NOMO-1 (cell line): ENCODE measurements at regions not wholly inside any gene's neighbourhood (a gene's known extent, or its start where the extent isn't known, plus 50 kb on each side); places are given as distances from the start of the nearest gene placed in this dataset.
"Not testable (repeated sequence)": the region's sequence is repeated elsewhere in the genome, so short reads cannot be mapped to it uniquely, and the experiment has no call there.

ENCODE experiments used
- DNase-seq, 2 experiments: peaks; one replicate each; lab custom pipeline; 2025; ENCODE audit not compliant: unreplicated experiment in 2 of 2; lab: John Stamatoyannopoulos, UW

DNA sequence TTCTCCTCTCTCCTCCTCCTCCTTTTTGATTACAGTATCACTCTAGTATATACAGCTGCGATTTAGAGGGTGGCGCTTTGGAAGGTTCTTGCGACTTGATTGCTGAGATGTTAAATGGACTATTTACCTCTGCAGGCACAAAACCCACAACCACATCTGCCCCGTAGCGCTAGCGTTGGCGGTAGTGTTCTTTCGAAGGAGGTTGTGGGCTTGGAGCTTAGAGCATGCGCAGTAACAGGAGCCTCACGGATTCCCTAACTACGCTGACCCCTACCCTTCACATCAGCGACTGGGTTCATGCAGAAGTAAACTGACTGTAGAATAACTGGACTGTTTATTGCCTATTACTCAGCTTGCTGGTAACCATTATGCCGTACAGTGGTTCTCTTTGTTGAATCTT, 58.0 kb downstream of the CGGBP1 start:
- DNase-seq = no peak

- peak; percentile 50 to 83 for DNase-seq
Measured at GRCh38 chr3:87997966-87998365, 60.8 kb downstream of the CGGBP1 start.

DNA sequence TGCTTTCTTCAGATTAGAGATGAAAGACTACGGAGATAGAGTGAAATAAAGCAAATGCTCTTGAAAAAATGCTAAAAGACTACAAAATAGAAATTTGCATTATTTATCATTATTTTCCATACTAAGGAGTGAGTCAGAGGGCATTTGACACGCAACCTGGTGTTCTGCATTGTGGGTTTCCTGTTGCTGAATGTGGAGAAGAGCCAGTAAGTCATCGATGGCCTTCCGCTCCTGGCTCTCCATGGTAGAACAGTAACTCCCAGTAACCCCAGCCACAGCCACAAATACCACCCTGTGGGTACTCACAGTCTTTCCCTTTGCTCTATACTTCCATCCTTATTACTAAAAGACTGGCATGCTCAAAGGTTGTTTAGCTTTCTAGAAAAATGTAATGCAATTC, 61.5 kb downstream of the CGGBP1 start:
- DNase-seq = peak; percentile 49 to 87

- peak; percentile 20 to 91 for DNase-seq
Measured at GRCh38 chr3:87996882-87997281, 61.9 kb downstream of the CGGBP1 start.

- DNase-seq = no peak
Measured at GRCh38 chr3:87993566-87993965, 65.2 kb downstream of the CGGBP1 start.

- DNase-seq = no peak
Measured at GRCh38 chr3:87987952-87988351, 70.9 kb downstream of the CGGBP1 start.

- DNase-seq = peak in 1 of 2 experiments; percentile 7
Measured at GRCh38 chr3:87982421-87982820, 76.4 kb downstream of the CGGBP1 start.

DNA sequence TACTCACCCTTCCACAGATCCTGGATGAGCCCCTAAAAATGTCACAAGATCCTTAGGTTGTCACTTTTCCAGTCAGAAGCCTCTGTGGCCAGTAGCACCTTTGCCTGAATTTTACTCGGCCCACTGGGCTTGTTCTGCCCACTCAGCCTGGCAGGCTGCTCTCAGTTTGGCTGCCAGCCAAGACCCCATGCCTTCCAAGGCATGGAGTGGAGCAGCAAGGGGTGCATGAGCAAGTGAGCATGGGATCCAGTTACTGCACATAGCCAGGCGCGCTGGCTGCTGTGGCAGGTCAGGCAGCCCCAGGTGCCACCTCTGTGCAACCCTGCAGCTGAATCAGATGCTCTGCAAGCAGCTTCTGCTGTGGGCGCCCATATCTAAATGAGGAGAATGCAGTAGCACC, 79.3 kb downstream of the CGGBP1 start:
- DNase-seq = no peak

- DNase-seq = no peak
Measured at GRCh38 chr3:87977765-87978164, 81.0 kb downstream of the CGGBP1 start.

DNA sequence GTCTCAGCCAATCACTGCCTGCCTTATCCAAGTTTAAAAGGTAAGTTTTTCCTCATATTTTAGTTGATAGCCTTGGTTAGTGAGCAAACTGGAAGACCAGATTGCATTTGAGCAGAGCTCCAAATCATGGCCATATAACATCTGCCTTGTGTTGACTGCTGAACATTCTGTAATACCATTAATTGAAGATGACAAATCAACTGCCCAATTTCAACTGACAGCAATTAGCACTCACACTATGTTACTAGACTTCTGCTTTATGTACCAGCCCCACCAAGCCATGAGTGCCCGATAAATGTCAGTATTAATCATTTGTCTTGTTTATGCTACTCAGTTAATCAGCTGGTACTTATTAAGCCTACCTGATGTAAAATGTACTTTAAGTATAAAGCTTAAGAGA, 83.1 kb downstream of the CGGBP1 start:
- peak; percentile 31 to 86 for DNase-seq

- no peak for DNase-seq
Measured at GRCh38 chr3:87973906-87974305, 84.9 kb downstream of the CGGBP1 start.

GRCh38 chr3:87969620-87970019, 89.2 kb downstream of the CGGBP1 start:
- DNase-seq = no peak

GRCh38 chr3:87968668-87969067, 90.1 kb downstream of the CGGBP1 start:
- DNase-seq = no peak

- no peak for DNase-seq
Measured at GRCh38 chr3:87958289-87958688, 100.5 kb downstream of the CGGBP1 start.

GRCh38 chr3:87957575-87957974, 101.2 kb downstream of the CGGBP1 start:
- DNase-seq = no peak

DNA sequence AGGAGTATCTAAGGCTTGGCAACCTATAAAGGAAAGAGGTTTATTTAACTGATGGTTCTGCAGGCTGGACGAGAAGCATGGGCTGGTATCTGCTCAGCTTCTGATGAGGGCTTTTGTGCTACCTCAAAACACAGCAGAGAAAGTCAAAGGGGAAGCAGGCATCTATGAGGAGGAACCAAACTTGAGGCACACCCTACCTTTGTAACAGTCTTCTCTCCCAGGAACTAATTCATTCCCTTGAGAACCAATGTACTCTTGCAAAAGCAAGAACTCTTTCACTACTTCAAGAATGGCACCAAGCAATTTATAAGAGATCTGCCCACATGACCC, 109.0 kb downstream of the CGGBP1 start:
- DNase-seq = peak; percentile 32 to 66

- no peak for DNase-seq
Measured at GRCh38 chr3:87949189-87949878, 109.5 kb downstream of the CGGBP1 start.

GRCh38 chr3:87946007-87946406, 112.8 kb downstream of the CGGBP1 start:
- DNase-seq = not testable (repeated sequence)

GRCh38 chr3:87942256-87942655, 116.5 kb downstream of the CGGBP1 start:
- not testable (repeated sequence) for DNase-seq

GRCh38 chr3:87924485-87924884, 134.3 kb downstream of the CGGBP1 start:
- no peak for DNase-seq

DNA sequence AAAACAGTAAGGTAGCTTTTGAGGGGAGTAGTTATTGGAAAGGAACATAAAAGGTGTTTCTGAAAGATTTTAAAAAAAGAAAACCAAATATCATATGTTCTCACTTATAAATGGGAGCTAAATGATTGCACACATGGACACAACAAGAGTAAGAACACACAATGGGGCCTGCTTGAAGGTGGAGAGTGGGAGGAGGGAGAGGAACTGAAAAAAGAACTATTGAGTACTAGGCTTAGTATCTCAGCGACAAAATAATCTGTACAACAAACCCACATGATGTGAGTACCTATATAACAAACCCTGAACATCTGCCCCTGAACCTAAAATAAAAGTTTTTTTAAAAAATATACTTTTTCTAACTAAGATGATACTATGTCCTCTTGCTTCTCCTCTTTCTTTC, 138.3 kb downstream of the CGGBP1 start:
- no peak for DNase-seq

GRCh38 chr3:87901141-87901540, 157.7 kb downstream of the CGGBP1 start:
- no peak for DNase-seq

GRCh38 chr3:87900061-87900460, 158.7 kb downstream of the CGGBP1 start:
- DNase-seq = peak in 1 of 2 experiments; percentile 29
